Upper lobe of right lung (tissue), 1 donor: ENCODE measurements at regions not wholly inside any gene's neighbourhood (a gene's known extent, or its start where the extent isn't known, plus 50 kb on each side); places are given as distances from the start of the nearest gene placed in this dataset.

ENCODE experiments used
- ATAC-seq: fragments of 200-7000 bp; cut with Tn5 transposase; one replicate; pipeline ENCODE4 v1.9.1; 2020; ENCODE audit warnings: mild to moderate bottlenecking, moderate library complexity
- DNase-seq: peaks from one replicate; pipeline ENCODE4 v3.0.0-alpha.2; 2020
- H3K27ac ChIP-seq: fragments of 200-600 bp; one replicate; pipeline ENCODE4 v1.8.0; 2022
- H3K27me3 ChIP-seq: fragments of 200-600 bp; one replicate; pipeline ENCODE4 v1.8.0; 2022; ENCODE audit warnings: mild to moderate bottlenecking
- H3K36me3 ChIP-seq: fragments of 200-600 bp; one replicate; pipeline ENCODE4 v1.8.0; 2022
- H3K4me1 ChIP-seq: fragments of 200-600 bp; one replicate; pipeline ENCODE4 v1.8.0; 2022
- H3K4me3 ChIP-seq: fragments of 200-600 bp; one replicate; pipeline ENCODE4 v1.8.0; 2022; ENCODE audit warnings: mild to moderate bottlenecking
- H3K9me3 ChIP-seq: fragments of 200-600 bp; one replicate; pipeline ENCODE4 v1.8.0; 2022
- CTCF ChIP-seq: fragments of 200-600 bp; IDR thresholded peaks from one replicate; pipeline ENCODE4 v1.8.0; 2022; ENCODE audit warnings: antibody characterized with exemption
- intact Hi-C: fragments of 100-400 bp; cut with DNase I; formaldehyde crosslinking; loops from one replicate; pipeline ENCODE4 v1.11.0; 2022
- donor health status: DM: no; HTN: yes; CAD: no; lungs with severe emphysema.

GRCh38 chr15:72982714-72983113 is 69.5 kb upstream of the NEO1 start:
- ATAC-seq (no peak), DNase-seq (no peak)
- no peaks in the 10 kb centered on the region for H3K9me3 ChIP-seq
- intact Hi-C loops = no loop called here
- no peaks in the 10 kb centered on the region for H3K36me3 ChIP-seq
- no peak for TF ChIP-seq CTCF
- no peak overlapping the region for H3K4me3 ChIP-seq
- no peaks in the 10 kb centered on the region for H3K27me3 ChIP-seq
- no peaks in the 10 kb centered on the region for H3K4me1 ChIP-seq
- H3K27ac ChIP-seq = no peak overlapping the region

- H3K36me3 ChIP-seq = no peaks in the 10 kb centered on the region
- no peak for ATAC-seq
- H3K4me3 ChIP-seq = no peak overlapping the region
- H3K4me1 ChIP-seq = no peaks in the 10 kb centered on the region
- no peak for DNase-seq
- H3K27me3 ChIP-seq = no peaks in the 10 kb centered on the region
- no peak for TF ChIP-seq CTCF
- no peak overlapping the region for H3K27ac ChIP-seq
- H3K9me3 ChIP-seq = no peaks in the 10 kb centered on the region
- intact Hi-C loops = no loop called here
Measured at GRCh38 chr15:72980661-72981060, 71.6 kb upstream of the NEO1 start.

GRCh38 chr15:72979791-72980190 is 72.5 kb upstream of the NEO1 start:
- ATAC-seq (no peak), DNase-seq (no peak)
- Histone ChIP-seq H3K27me3 (no peaks in the 10 kb centered on the region), H3K9me3 (no peaks in the 10 kb centered on the region), H3K4me1 (no peaks in the 10 kb centered on the region), H3K27ac (no peak overlapping the region), H3K36me3 (no peaks in the 10 kb centered on the region), H3K4me3 (no peak overlapping the region)
- intact Hi-C loops = no loop called here
- TF ChIP-seq CTCF = no peak

- ATAC-seq = no peak
- H3K4me1 ChIP-seq = no peaks in the 10 kb centered on the region
- no peaks in the 10 kb centered on the region for H3K36me3 ChIP-seq
- H3K27me3 ChIP-seq = no peaks in the 10 kb centered on the region
- intact Hi-C loops = no loop called here
- DNase-seq = no peak
- H3K4me3 ChIP-seq = no peak overlapping the region
- H3K27ac ChIP-seq = no peak overlapping the region
- no peak for TF ChIP-seq CTCF
- no peaks in the 10 kb centered on the region for H3K9me3 ChIP-seq
Measured at GRCh38 chr15:72979308-72979707, 73.0 kb upstream of the NEO1 start.

GRCh38 chr15:72978223-72978622 is 74.0 kb upstream of the NEO1 start:
- intact Hi-C loops = no loop called here
- DNase-seq (no peak), ATAC-seq (no peak)
- H3K27ac ChIP-seq = no peak overlapping the region
- TF ChIP-seq CTCF = no peak
- H3K27me3 ChIP-seq = no peaks in the 10 kb centered on the region
- H3K9me3 ChIP-seq = no peaks in the 10 kb centered on the region
- no peaks in the 10 kb centered on the region for H3K36me3 ChIP-seq
- no peak overlapping the region for H3K4me3 ChIP-seq
- no peaks in the 10 kb centered on the region for H3K4me1 ChIP-seq

GRCh38 chr15:72972362-72972761 is 79.9 kb upstream of the NEO1 start:
- ATAC-seq = no peak
- no peaks in the 10 kb centered on the region for H3K27me3 ChIP-seq

More at GRCh38 chr15:72972362-72972761, 79.9 kb upstream of the NEO1 start:
- H3K27ac ChIP-seq = no peak overlapping the region
- intact Hi-C loops = no loop called here
- peak overlapping the region; percentile 23 for H3K4me3 ChIP-seq
- no peaks in the 10 kb centered on the region for H3K9me3 ChIP-seq
- H3K4me1 ChIP-seq = no peaks in the 10 kb centered on the region
- TF ChIP-seq CTCF = no peak
- H3K36me3 ChIP-seq = no peaks in the 10 kb centered on the region
- no peak for DNase-seq
